ENCODE measurements at regions not wholly inside any gene's neighbourhood (a gene's known extent, or its start where the extent isn't known, plus 50 kb on each side); places are given as distances from the start of the nearest gene placed in this dataset.

GRCh38 chr12:74794522-74794921, 256.9 kb downstream of the ATXN7L3B start:
- no peak for TF ChIP-seq CTCF (IDR thresholded peaks at IDR 0.05; ENCODE audit: unreplicated experiment)
- Mint-ChIP-seq H3K9me3 (ENCODE audit: unreplicated experiment) (no peaks in the 10 kb centered on the region), H3K4me1 (ENCODE audit: unreplicated experiment) (peaks cover 7% of the 10 kb centered on the region), H3K36me3 (ENCODE audit: low read depth, unreplicated experiment) (no peaks in the 10 kb centered on the region), H3K27ac (ENCODE audit: unreplicated experiment) (no peak overlapping the region), H3K27me3 (ENCODE audit: unreplicated experiment) (no peaks in the 10 kb centered on the region), H3K4me3 (ENCODE audit: unreplicated experiment) (no peak overlapping the region)
- no peak for DNase-seq (ENCODE audit: low spot score)

GRCh38 chr12:74801625-74802024, 264.0 kb downstream of the ATXN7L3B start:
- no peak for TF ChIP-seq CTCF (IDR thresholded peaks at IDR 0.05; ENCODE audit: unreplicated experiment)

GRCh38 chr12:74816398-74817175, 279.0 kb downstream of the ATXN7L3B start:
- Mint-ChIP-seq H3K27me3 (ENCODE audit: unreplicated experiment) (no peaks in the 10 kb centered on the region), H3K4me3 (ENCODE audit: unreplicated experiment) (no peak overlapping the region)
- TF ChIP-seq CTCF (IDR thresholded peaks at IDR 0.05; ENCODE audit: unreplicated experiment) = no peak

More at GRCh38 chr12:74801625-74802024, 264.0 kb downstream of the ATXN7L3B start:
- Mint-ChIP-seq H3K27me3 (ENCODE audit: unreplicated experiment) (no peaks in the 10 kb centered on the region), H3K4me1 (ENCODE audit: unreplicated experiment) (no peaks in the 10 kb centered on the region), H3K36me3 (ENCODE audit: low read depth, unreplicated experiment) (no peaks in the 10 kb centered on the region), H3K9me3 (ENCODE audit: unreplicated experiment) (no peaks in the 10 kb centered on the region), H3K4me3 (ENCODE audit: unreplicated experiment) (no peak overlapping the region), H3K27ac (ENCODE audit: unreplicated experiment) (no peak overlapping the region)
- no peak for DNase-seq (ENCODE audit: low spot score)

GRCh38 chr12:74817499-74817898, 279.9 kb downstream of the ATXN7L3B start:
- no peaks in the 10 kb centered on the region for H3K9me3 Mint-ChIP-seq (ENCODE audit: unreplicated experiment)
- no peaks in the 10 kb centered on the region for H3K27me3 Mint-ChIP-seq (ENCODE audit: unreplicated experiment)
- no peaks in the 10 kb centered on the region for H3K36me3 Mint-ChIP-seq (ENCODE audit: low read depth, unreplicated experiment)
- H3K27ac Mint-ChIP-seq (ENCODE audit: unreplicated experiment) = no peak overlapping the region
- no peak for TF ChIP-seq CTCF (IDR thresholded peaks at IDR 0.05; ENCODE audit: unreplicated experiment)
- no peaks in the 10 kb centered on the region for H3K4me1 Mint-ChIP-seq (ENCODE audit: unreplicated experiment)
- no peak overlapping the region for H3K4me3 Mint-ChIP-seq (ENCODE audit: unreplicated experiment)
- no peak for DNase-seq (ENCODE audit: low spot score)

More at GRCh38 chr12:74816398-74817175, 279.0 kb downstream of the ATXN7L3B start:
- no peaks in the 10 kb centered on the region for H3K4me1 Mint-ChIP-seq (ENCODE audit: unreplicated experiment)
- no peaks in the 10 kb centered on the region for H3K36me3 Mint-ChIP-seq (ENCODE audit: low read depth, unreplicated experiment)
- H3K27ac Mint-ChIP-seq (ENCODE audit: unreplicated experiment) = no peak overlapping the region
- no peaks in the 10 kb centered on the region for H3K9me3 Mint-ChIP-seq (ENCODE audit: unreplicated experiment)
- DNase-seq (ENCODE audit: low spot score) = no peak

GRCh38 chr12:74818412-74818811, 280.8 kb downstream of the ATXN7L3B start:
- Mint-ChIP-seq H3K27me3 (ENCODE audit: unreplicated experiment) (no peaks in the 10 kb centered on the region), H3K9me3 (ENCODE audit: unreplicated experiment) (no peaks in the 10 kb centered on the region), H3K4me3 (ENCODE audit: unreplicated experiment) (no peak overlapping the region), H3K36me3 (ENCODE audit: low read depth, unreplicated experiment) (no peaks in the 10 kb centered on the region), H3K27ac (ENCODE audit: unreplicated experiment) (no peak overlapping the region), H3K4me1 (ENCODE audit: unreplicated experiment) (no peaks in the 10 kb centered on the region)
- TF ChIP-seq CTCF (IDR thresholded peaks at IDR 0.05; ENCODE audit: unreplicated experiment) = no peak
- DNase-seq (ENCODE audit: low spot score) = no peak
